ENCODE measurements at regions not wholly inside any gene's neighbourhood (a gene's known extent, or its start where the extent isn't known, plus 50 kb on each side); places are given as distances from the start of the nearest gene placed in this dataset.

GRCh38 chr14:80146941-80147340 is 64.4 kb downstream of the DIO2 start:
- DNase-seq, result no peak

- no peak for DNase-seq
Measured at GRCh38 chr14:80136358-80136757, 74.9 kb downstream of the DIO2 start.

GRCh38 chr14:80135305-80136088 is 75.8 kb downstream of the DIO2 start:
- DNase-seq, result no peak

- no peak for DNase-seq
Measured at GRCh38 chr14:80134321-80134720, 77.0 kb downstream of the DIO2 start.

GRCh38 chr14:80133457-80133856 is 77.8 kb downstream of the DIO2 start:
- DNase-seq, result no peak

- DNase-seq, result no peak
Measured at GRCh38 chr14:80127466-80127865, 83.8 kb downstream of the DIO2 start.

GRCh38 chr14:80124794-80125193 is 86.5 kb downstream of the DIO2 start:
- no peak for DNase-seq

GRCh38 chr14:80117876-80118275 is 93.4 kb downstream of the DIO2 start:
- DNase-seq, result no peak

GRCh38 chr14:80116157-80116556 is 95.1 kb downstream of the DIO2 start:
- DNase-seq, result no peak

- DNase-seq, result no peak
Measured at GRCh38 chr14:80110721-80111120, 100.6 kb downstream of the DIO2 start.

- no peak for DNase-seq
Measured at GRCh38 chr14:80109055-80109454, 102.2 kb downstream of the DIO2 start.

- no peak for DNase-seq
Measured at GRCh38 chr14:80108430-80108829, 102.9 kb downstream of the DIO2 start.

- no peak for DNase-seq
Measured at GRCh38 chr14:80105488-80105994, 105.8 kb downstream of the DIO2 start.

GRCh38 chr14:80101835-80102234 is 109.5 kb downstream of the DIO2 start:
- no peak for DNase-seq

- no peak for DNase-seq
Measured at GRCh38 chr14:80100681-80101080, 110.6 kb downstream of the DIO2 start.

GRCh38 chr14:80095623-80096022 is 115.7 kb downstream of the DIO2 start:
- DNase-seq, result peak; percentile 72

- DNase-seq, result no peak
Measured at GRCh38 chr14:80087411-80087810, 123.9 kb downstream of the DIO2 start.

- DNase-seq, result no peak
Measured at GRCh38 chr14:80084196-80084595, 127.1 kb downstream of the DIO2 start.

- no peak for DNase-seq
Measured at GRCh38 chr14:80080601-80081000, 130.7 kb downstream of the DIO2 start.

- DNase-seq, result no peak
Measured at GRCh38 chr14:80078501-80078900, 132.8 kb downstream of the DIO2 start.

- no peak for DNase-seq
Measured at GRCh38 chr14:80077262-80077661, 134.0 kb downstream of the DIO2 start.

GRCh38 chr14:80074900-80075574 is 136.3 kb downstream of the DIO2 start:
- DNase-seq, result no peak

GRCh38 chr14:80059041-80059440 is 152.3 kb downstream of the DIO2 start:
- DNase-seq, result peak; percentile 3

- DNase-seq, result no peak
Measured at GRCh38 chr14:80056497-80056801, 154.9 kb downstream of the DIO2 start.

All from fibroblast of skin of right biceps (primary cell).